Transverse colon (tissue), 4 donors: ENCODE measurements at regions not wholly inside any gene's neighbourhood (a gene's known extent, or its start where the extent isn't known, plus 50 kb on each side); places are given as distances from the start of the nearest gene placed in this dataset.

Experiments used
- DNase-seq: peaks from one replicate; pipeline ENCODE4 v3.0.0-alpha.2; 2019
- H3K27ac ChIP-seq, 4 donors: fragments of 200-600 bp; sonication (generic); 2 replicates each; pipeline ENCODE4 v1.5.1; 2016 to 2018; ENCODE audit warnings: inconsistent platforms in 4 of 4
- H3K27me3 ChIP-seq: fragments of 200-600 bp; sonication (generic); 2 replicates; pipeline ENCODE4 v1.5.1; 2017; ENCODE audit warnings: inconsistent platforms
- H3K36me3 ChIP-seq, 4 donors: fragments of 200-600 bp; sonication (generic); 2 replicates each; pipeline ENCODE4 v1.5.1; 2017 to 2019; ENCODE audit warnings: inconsistent platforms in 4 of 4
- H3K4me1 ChIP-seq, 4 donors: fragments of 200-600 bp; sonication (generic); 2 replicates each; pipeline ENCODE4 v1.5.1; 2017 to 2020; ENCODE audit warnings: inconsistent platforms in 4 of 4
- H3K4me3 ChIP-seq, 4 donors: fragments of 200-600 bp; sonication (generic); 1 replicate in 1 of 4; 2 replicates in 3 of 4; pipeline versions ENCODE4 v1.5.1 to v1.6.1; 2017 to 2019; ENCODE audit warnings: inconsistent platforms in 4 of 4
- H3K9me3 ChIP-seq, 2 donors: fragments of 200-600 bp; sonication (generic); 2 replicates each; pipeline ENCODE4 v1.5.1; 2017 to 2019; ENCODE audit warnings: inconsistent platforms in 2 of 2
- CTCF ChIP-seq, 5 experiments: fragments of 200-600 bp in 3 of 5; fragments of 450-650 bp in 2 of 5; sonication (generic) in 3 of 5; IDR thresholded peaks; 1 replicate in 2 of 5; 2 replicates in 3 of 5; pipeline ENCODE4 v1.5.1; 2016 to 2017; ENCODE audit warnings: antibody characterized with exemption in 5 of 5, inconsistent platforms in 3 of 5, mild to moderate bottlenecking in 2 of 5, moderate library complexity in 1 of 5
- EP300 ChIP-seq: sonication (generic); formaldehyde crosslinking; IDR thresholded peaks from one replicate; pipeline ENCODE4 v1.6.1; 2017; ENCODE audit warnings: antibody characterized with exemption, low read depth
- POLR2A ChIP-seq: fragments of 450-650 bp; IDR thresholded peaks from one replicate; pipeline ENCODE4 v1.6.1; 2016; ENCODE audit warnings: antibody characterized with exemption, mild to moderate bottlenecking, moderate library complexity
- POLR2AphosphoS5 ChIP-seq, 3 donors: sonication (generic); formaldehyde crosslinking; IDR thresholded peaks; one replicate each; pipeline ENCODE4 v1.6.1; 2016; ENCODE audit warnings: antibody characterized with exemption in 3 of 3
- WGBS, 2 donors: methylation state at CpG; one replicate each; pipeline ENCODE4 v1.1.5; 2018; ENCODE audit warnings: low coverage in 1 of 2; 5-methylcytosine and 5-hydroxymethylcytosine counted together
- in situ Hi-C, 4 donors: fragments of 200-750 bp; cut with MboI; loops; one replicate each; pipeline versions ENCODE4 v1.15.0 to v1.15.1; 2017; ENCODE audit warnings: low sequenced_read_pairs in 3 of 4, low pct_ligation_motif_present in 1 of 4, low pct_unique_long_range_greater_than_20kb in 1 of 4
- intact Hi-C: fragments of 100-400 bp; cut with DNase I; formaldehyde crosslinking; loops from one replicate; pipeline ENCODE4 v1.15.1; 2023; ENCODE audit warnings: low total_unique reads

GRCh38 chr5:24737163-24737562 lies 92.4 kb upstream of the CDH10 start:
- Histone ChIP-seq H3K36me3 (no peaks in the 10 kb centered on the region), H3K27ac (no peak overlapping the region), H3K9me3 (no peaks in the 10 kb centered on the region), H3K4me1 (no peaks in the 10 kb centered on the region), H3K4me3 (no peak overlapping the region), H3K27me3 (no peaks in the 10 kb centered on the region)
- DNase-seq = no peak
- TF ChIP-seq POLR2AphosphoS5 (IDR thresholded peaks at IDR 0.05) (no peak), EP300 (no peak), POLR2A (no peak), CTCF (IDR thresholded peaks at IDR 0.05) (no peak)
- in situ Hi-C loops = no loop called here
- intact Hi-C loops = no loop called here

GRCh38 chr5:24735284-24735683 lies 90.5 kb upstream of the CDH10 start:
- no peaks in the 10 kb centered on the region for H3K9me3 ChIP-seq
- no peak overlapping the region for H3K27ac ChIP-seq
- 14 to 73% methylated on average over 1 to 7 of the region's 7 CpGs for WGBS, 2 donors
- intact Hi-C loops (no loop called here), in situ Hi-C loops (no loop called here)
- H3K36me3 ChIP-seq = no peaks in the 10 kb centered on the region
- H3K4me3 ChIP-seq = no peak overlapping the region
- DNase-seq = no peak
- TF ChIP-seq CTCF (IDR thresholded peaks at IDR 0.05) (no peak), POLR2AphosphoS5 (IDR thresholded peaks at IDR 0.05) (no peak)
- H3K4me1 ChIP-seq = no peaks in the 10 kb centered on the region
- no peaks in the 10 kb centered on the region for H3K27me3 ChIP-seq

- no peak overlapping the region for H3K27ac ChIP-seq
- WGBS, 2 donors = 71 to 78% methylated on average over 5 of the region's 5 CpGs
- in situ Hi-C loops = no loop called here
- H3K4me3 ChIP-seq = no peak overlapping the region
- no peaks in the 10 kb centered on the region for H3K4me1 ChIP-seq
- no peak for DNase-seq
- H3K9me3 ChIP-seq = no peaks in the 10 kb centered on the region
- intact Hi-C loops = no loop called here
- H3K27me3 ChIP-seq = no peaks in the 10 kb centered on the region
- no peaks in the 10 kb centered on the region for H3K36me3 ChIP-seq
- TF ChIP-seq EP300 (no peak), POLR2A (no peak), POLR2AphosphoS5 (IDR thresholded peaks at IDR 0.05) (no peak), CTCF (IDR thresholded peaks at IDR 0.05) (no peak)
Observed at GRCh38 chr5:24732184-24732583, 87.4 kb upstream of the CDH10 start.

- Histone ChIP-seq H3K9me3 (peaks cover 0 to 3% of the 10 kb centered on the region in 2 donors), H3K4me3 (no peak overlapping the region), H3K36me3 (no peaks in the 10 kb centered on the region), H3K4me1 (no peaks in the 10 kb centered on the region), H3K27me3 (no peaks in the 10 kb centered on the region), H3K27ac (no peak overlapping the region)
- 95 to 100% methylated on average over 3 of the region's 3 CpGs for WGBS, 2 donors
- intact Hi-C loops = no loop called here
- no peak for DNase-seq
- TF ChIP-seq POLR2A (no peak), CTCF (IDR thresholded peaks at IDR 0.05) (no peak), POLR2AphosphoS5 (IDR thresholded peaks at IDR 0.05) (no peak), EP300 (no peak)
- in situ Hi-C loops = no loop called here
Observed at GRCh38 chr5:24720743-24721142, 76.0 kb upstream of the CDH10 start.
